ENCODE measurements at regions not wholly inside any gene's neighbourhood (a gene's known extent, or its start where the extent isn't known, plus 50 kb on each side); places are given as distances from the start of the nearest gene placed in this dataset.
"Not testable (repeated sequence)": the region's sequence is repeated elsewhere in the genome, so short reads cannot be mapped to it uniquely, and the experiment has no call there.

GRCh38 chr5:118605761-118606160 is 382.6 kb downstream of the DTWD2 start:
- Mint-ChIP-seq H3K4me1 (ENCODE audit: low read depth in 2 of 2) (no peaks in the 10 kb centered on the region), H3K36me3 (no peaks in the 10 kb centered on the region), H3K27me3 (no peaks in the 10 kb centered on the region), H3K27ac (no peak overlapping the region), H3K4me3 (no peak overlapping the region), H3K9me3 (peaks cover 2% of the 10 kb centered on the region)
- DNase-seq (ENCODE audit: low spot score) = no peak
- no peak for ATAC-seq

- H3K27me3 Mint-ChIP-seq = no peaks in the 10 kb centered on the region
- H3K4me3 Mint-ChIP-seq = no peak overlapping the region
- no peaks in the 10 kb centered on the region for H3K4me1 Mint-ChIP-seq (ENCODE audit: low read depth in 2 of 2)
- no peak overlapping the region for H3K27ac Mint-ChIP-seq
- no peak for DNase-seq (ENCODE audit: low spot score)
- H3K36me3 Mint-ChIP-seq = no peaks in the 10 kb centered on the region
- peaks cover 2% of the 10 kb centered on the region for H3K9me3 Mint-ChIP-seq
- no peak for ATAC-seq
Observed at GRCh38 chr5:118604106-118604505, 384.2 kb downstream of the DTWD2 start.

- DNase-seq (ENCODE audit: low spot score) (no peak), ATAC-seq (no peak)
- no peak overlapping the region for H3K27ac Mint-ChIP-seq
- H3K4me3 Mint-ChIP-seq = no peak overlapping the region
- no peaks in the 10 kb centered on the region for H3K36me3 Mint-ChIP-seq
- no peaks in the 10 kb centered on the region for H3K27me3 Mint-ChIP-seq
- peaks cover 2% of the 10 kb centered on the region for H3K9me3 Mint-ChIP-seq
- no peaks in the 10 kb centered on the region for H3K4me1 Mint-ChIP-seq (ENCODE audit: low read depth in 2 of 2)
Observed at GRCh38 chr5:118603278-118603677, 385.1 kb downstream of the DTWD2 start.

- ATAC-seq (no peak), DNase-seq (ENCODE audit: low spot score) (no peak)
- Mint-ChIP-seq H3K4me1 (ENCODE audit: low read depth in 2 of 2) (no peaks in the 10 kb centered on the region), H3K27me3 (no peaks in the 10 kb centered on the region), H3K27ac (no peak overlapping the region), H3K4me3 (no peak overlapping the region), H3K9me3 (peaks cover 2% of the 10 kb centered on the region), H3K36me3 (no peaks in the 10 kb centered on the region)
Observed at GRCh38 chr5:118598311-118598710, 390.0 kb downstream of the DTWD2 start.

GRCh38 chr5:118597543-118597942 is 390.8 kb downstream of the DTWD2 start:
- ATAC-seq = no peak
- Mint-ChIP-seq H3K9me3 (no peaks in the 10 kb centered on the region), H3K27me3 (no peaks in the 10 kb centered on the region), H3K4me1 (ENCODE audit: low read depth in 2 of 2) (no peaks in the 10 kb centered on the region), H3K4me3 (no peak overlapping the region), H3K36me3 (no peaks in the 10 kb centered on the region), H3K27ac (no peak overlapping the region)
- no peak for DNase-seq (ENCODE audit: low spot score)

- Mint-ChIP-seq H3K4me3 (no peak overlapping the region), H3K36me3 (no peaks in the 10 kb centered on the region), H3K4me1 (ENCODE audit: low read depth in 2 of 2) (no peaks in the 10 kb centered on the region), H3K27ac (no peak overlapping the region), H3K9me3 (no peaks in the 10 kb centered on the region), H3K27me3 (no peaks in the 10 kb centered on the region)
- ATAC-seq (no peak), DNase-seq (ENCODE audit: low spot score) (no peak)
Observed at GRCh38 chr5:118596255-118596654, 392.1 kb downstream of the DTWD2 start.

GRCh38 chr5:118593003-118593328 is 395.4 kb downstream of the DTWD2 start:
- Mint-ChIP-seq H3K36me3 (no peaks in the 10 kb centered on the region), H3K4me1 (ENCODE audit: low read depth in 2 of 2) (no peaks in the 10 kb centered on the region), H3K4me3 (no peak overlapping the region), H3K27ac (no peak overlapping the region), H3K9me3 (peaks cover 6% of the 10 kb centered on the region), H3K27me3 (no peaks in the 10 kb centered on the region)
- no peak for DNase-seq (ENCODE audit: low spot score)
- no peak for ATAC-seq

- no peak for ATAC-seq
- no peaks in the 10 kb centered on the region for H3K27me3 Mint-ChIP-seq
- DNase-seq (ENCODE audit: low spot score) = no peak
- H3K36me3 Mint-ChIP-seq = no peaks in the 10 kb centered on the region
- H3K27ac Mint-ChIP-seq = no peak overlapping the region
- H3K4me1 Mint-ChIP-seq (ENCODE audit: low read depth in 2 of 2) = no peaks in the 10 kb centered on the region
- no peak overlapping the region for H3K4me3 Mint-ChIP-seq
- peaks cover 6% of the 10 kb centered on the region for H3K9me3 Mint-ChIP-seq
Observed at GRCh38 chr5:118592229-118593002, 395.9 kb downstream of the DTWD2 start.

GRCh38 chr5:118590806-118591205 is 397.5 kb downstream of the DTWD2 start:
- ATAC-seq = no peak
- Mint-ChIP-seq H3K27me3 (no peaks in the 10 kb centered on the region), H3K4me1 (ENCODE audit: low read depth in 2 of 2) (no peaks in the 10 kb centered on the region), H3K9me3 (peaks cover 7% of the 10 kb centered on the region), H3K36me3 (no peaks in the 10 kb centered on the region), H3K4me3 (no peak overlapping the region), H3K27ac (no peak overlapping the region)
- no peak for DNase-seq (ENCODE audit: low spot score)

- Mint-ChIP-seq H3K27me3 (no peaks in the 10 kb centered on the region), H3K4me1 (ENCODE audit: low read depth in 2 of 2) (no peaks in the 10 kb centered on the region), H3K36me3 (no peaks in the 10 kb centered on the region), H3K4me3 (no peak overlapping the region), H3K9me3 (peaks cover 5% of the 10 kb centered on the region), H3K27ac (no peak overlapping the region)
- DNase-seq (ENCODE audit: low spot score) (no peak), ATAC-seq (no peak)
Observed at GRCh38 chr5:118580949-118581348, 407.4 kb downstream of the DTWD2 start.

- Mint-ChIP-seq H3K27ac (no peak overlapping the region), H3K4me1 (ENCODE audit: low read depth in 2 of 2) (no peaks in the 10 kb centered on the region), H3K36me3 (no peaks in the 10 kb centered on the region), H3K4me3 (no peak overlapping the region), H3K27me3 (no peaks in the 10 kb centered on the region), H3K9me3 (peaks cover 10% of the 10 kb centered on the region)
- ATAC-seq (no peak), DNase-seq (ENCODE audit: low spot score) (no peak)
Observed at GRCh38 chr5:118578093-118578492, 410.3 kb downstream of the DTWD2 start.

- Mint-ChIP-seq H3K9me3 (peaks cover 10% of the 10 kb centered on the region), H3K4me3 (no peak overlapping the region), H3K27me3 (no peaks in the 10 kb centered on the region), H3K36me3 (no peaks in the 10 kb centered on the region), H3K27ac (no peak overlapping the region), H3K4me1 (ENCODE audit: low read depth in 2 of 2) (no peaks in the 10 kb centered on the region)
- DNase-seq (ENCODE audit: low spot score) (no peak), ATAC-seq (no peak)
Observed at GRCh38 chr5:118577621-118578020, 410.7 kb downstream of the DTWD2 start.

GRCh38 chr5:118570276-118570675 is 418.1 kb downstream of the DTWD2 start:
- not testable (repeated sequence) for H3K9me3 Mint-ChIP-seq; ATAC-seq; H3K27ac Mint-ChIP-seq; H3K27me3 Mint-ChIP-seq; H3K4me1 Mint-ChIP-seq (ENCODE audit: low read depth in 2 of 2); DNase-seq (ENCODE audit: low spot score); H3K36me3 Mint-ChIP-seq; H3K4me3 Mint-ChIP-seq

GRCh38 chr5:118569596-118569995 is 418.8 kb downstream of the DTWD2 start:
- H3K27ac Mint-ChIP-seq; ATAC-seq; H3K4me1 Mint-ChIP-seq (ENCODE audit: low read depth in 2 of 2): not testable (repeated sequence)

GRCh38 chr5:118565335-118565971 is 422.9 kb downstream of the DTWD2 start:
- no peaks in the 10 kb centered on the region for H3K36me3 Mint-ChIP-seq
- H3K27me3 Mint-ChIP-seq = no peaks in the 10 kb centered on the region
- DNase-seq (ENCODE audit: low spot score) (no peak), ATAC-seq (no peak)
- H3K4me3 Mint-ChIP-seq = no peak overlapping the region
- peaks cover 8% of the 10 kb centered on the region for H3K9me3 Mint-ChIP-seq
- no peaks in the 10 kb centered on the region for H3K4me1 Mint-ChIP-seq (ENCODE audit: low read depth in 2 of 2)
- H3K27ac Mint-ChIP-seq = no peak overlapping the region

More at GRCh38 chr5:118569596-118569995, 418.8 kb downstream of the DTWD2 start:
- H3K4me3 Mint-ChIP-seq; H3K36me3 Mint-ChIP-seq; H3K27me3 Mint-ChIP-seq; DNase-seq (ENCODE audit: low spot score); H3K9me3 Mint-ChIP-seq: not testable (repeated sequence)
